HCT116 (cell line): ENCODE measurements at regions not wholly inside any gene's neighbourhood (a gene's known extent, or its start where the extent isn't known, plus 50 kb on each side); places are given as distances from the start of the nearest gene placed in this dataset.

Experiments
- ATAC-seq: fragments of 200-7000 bp; cut with Tn5 transposase; 2 replicates; pipeline ENCODE4 v1.9.1; 2020; ENCODE audit warnings: mild to moderate bottlenecking, moderate library complexity
- BruUV-seq: library from RNA; stranded (reverse); fragments of 400-500 nt; replicated peaks from 2 replicates; lab custom pipeline; 2021; lab: Mats Ljungman, UMichigan
- CTCF ChIA-PET: fragments of 300-600 bp; sonication (Branson Sonifier 250); formaldehyde crosslinking; loops from one replicate; lab custom pipeline; 2021; ENCODE audit warnings: antibody characterized with exemption; lab: Charles Lee
- POLR2A ChIA-PET: fragments of 300-600, 350-600 bp; sonication (Branson Sonifier 250); formaldehyde crosslinking; loops from one replicate; lab custom pipeline; 2021; ENCODE audit warnings: antibody characterized with exemption; lab: Charles Lee
- RAD21 ChIA-PET, 2 experiments: fragments of 300-600 bp; sonication (Branson Sonifier 250); formaldehyde crosslinking; loops; one replicate each; lab custom pipeline; 2023; ENCODE audit warnings: low total read pairs in 2 of 2; ENCODE audit not compliant: uncharacterized antibody in 2 of 2, unreplicated experiment in 2 of 2, low non-redundant PET in 1 of 2; lab: Charles Lee
- DNase-seq: peaks from one replicate; pipeline ENCODE4 v3.0.0-alpha.2; 2010; ENCODE audit warnings: low read depth, low spot score
- H2AFZ ChIP-seq: fragments of 200-600 bp; shearing (Covaris generic), sonication (generic); 2 replicates; pipeline ENCODE4 v1.6.1; 2017; ENCODE audit warnings: low read depth, mixed run types, mixed read lengths, antibody characterized with exemption, low read length; ENCODE audit not compliant: poor library complexity, severe bottlenecking
- H3K27ac ChIP-seq: 2 replicates; pipeline ENCODE4 v1.5.1; 2012; ENCODE audit warnings: low read depth, low read length
- H3K27me3 ChIP-seq: fragments of 200-600 bp; sonication (generic); 2 replicates; pipeline ENCODE4 v1.6.1; 2016; ENCODE audit warnings: mixed run types, low read length, mixed read lengths; ENCODE audit not compliant: insufficient read depth
- H3K36me3 ChIP-seq, 2 experiments: fragments of 200-500 bp in 1 of 2; fragments of 200-600 bp in 1 of 2; sonication (Bioruptor generic) in 1 of 2; sonication (generic) in 1 of 2; 2 replicates each; pipeline versions ENCODE4 v1.5.1 to v1.6.1; 2014 to 2016; ENCODE audit warnings: low read length in 2 of 2, inconsistent platforms in 1 of 2, mixed read lengths in 1 of 2, mixed run types in 1 of 2; ENCODE audit not compliant: insufficient read depth in 2 of 2, control insufficient read depth in 1 of 2
- H3K4me1 ChIP-seq, 2 experiments: fragments of 200-600 bp in 1 of 2; sonication (generic) in 1 of 2; 2 replicates each; pipeline versions ENCODE4 v1.5.1 to v1.6.1; 2012 to 2017; ENCODE audit warnings: low read length in 2 of 2, inconsistent platforms in 1 of 2, mild to moderate bottlenecking in 1 of 2, mixed read lengths in 1 of 2, mixed run types in 1 of 2, moderate library complexity in 1 of 2; ENCODE audit not compliant: insufficient read depth in 2 of 2, control insufficient read depth in 1 of 2
- H3K4me2 ChIP-seq: fragments of 200-600 bp; sonication (generic); 2 replicates; pipeline ENCODE4 v1.6.1; 2017; ENCODE audit warnings: mixed run types, low read length, mixed read lengths
- H3K4me3 ChIP-seq, 2 experiments: fragments of 200-600 bp in 1 of 2; sonication (generic) in 1 of 2; replicated peaks in 1 of 2; 2 replicates each; pipeline ENCODE4 v1.5.1; 2011 to 2016; ENCODE audit warnings: low read length in 2 of 2, control low read depth in 1 of 2, low read depth in 1 of 2, mild to moderate bottlenecking in 1 of 2, mixed read lengths in 1 of 2, mixed run types in 1 of 2
- H3K79me2 ChIP-seq: fragments of 200-600 bp; sonication (generic); 2 replicates; pipeline ENCODE4 v1.6.1; 2017; ENCODE audit warnings: mild to moderate bottlenecking, mixed run types, low read length, moderate library complexity, mixed read lengths; ENCODE audit not compliant: insufficient read depth
- H3K9ac ChIP-seq: fragments of 200-600 bp; sonication (generic); 2 replicates; pipeline ENCODE4 v1.6.1; 2016; ENCODE audit warnings: low read length, mixed read lengths
- H3K9me2 ChIP-seq: fragments of 200-600 bp; sonication (generic), shearing (Covaris generic); 2 replicates; pipeline ENCODE4 v1.6.1; 2017; ENCODE audit warnings: mixed run types, mild to moderate bottlenecking, moderate library complexity; ENCODE audit not compliant: insufficient read depth
- H3K9me3 ChIP-seq, 2 experiments: fragments of 200-500 bp in 1 of 2; fragments of 200-600 bp in 1 of 2; sonication (Bioruptor generic) in 1 of 2; sonication (generic) in 1 of 2; 2 replicates each; pipeline ENCODE4 v1.6.1; 2014 to 2017; ENCODE audit warnings: low read length in 2 of 2, mixed read lengths in 2 of 2, inconsistent platforms in 1 of 2, low read depth in 1 of 2, mild to moderate bottlenecking in 1 of 2, mixed run types in 1 of 2, moderate library complexity in 1 of 2; ENCODE audit not compliant: control insufficient read depth in 1 of 2, insufficient read depth in 1 of 2
- H4K20me1 ChIP-seq: fragments of 200-600 bp; sonication (generic), shearing (Covaris generic); 2 replicates; pipeline ENCODE4 v1.6.1; 2017; ENCODE audit warnings: mixed run types, mild to moderate bottlenecking, moderate library complexity; ENCODE audit not compliant: insufficient read depth
- ATF3 ChIP-seq: IDR thresholded peaks from 2 replicates; pipeline ENCODE4 v1.6.1; 2012
- CBX3 ChIP-seq: IDR thresholded peaks from 2 replicates; pipeline ENCODE4 v1.6.1; 2012; ENCODE audit warnings: low read depth
- CEBPB ChIP-seq: IDR thresholded peaks from 2 replicates; pipeline ENCODE4 v1.6.1; 2012; ENCODE audit warnings: low read depth
- CTCF ChIP-seq, 3 experiments: fragments of 200-600 bp in 1 of 3; sonication (generic) in 1 of 3; IDR thresholded peaks in 2 of 3; conservative IDR thresholded peaks in 1 of 3; 2 replicates each; pipeline ENCODE4 v1.5.1; 2012 to 2017; ENCODE audit warnings: low read depth in 2 of 3, low read length in 2 of 3, antibody characterized with exemption in 1 of 3, borderline replicate concordance in 1 of 3, control low read depth in 1 of 3, mild to moderate bottlenecking in 1 of 3, mixed read lengths in 1 of 3, mixed run types in 1 of 3, moderate library complexity in 1 of 3; ENCODE audit not compliant: insufficient read depth in 1 of 3
- EGR1 ChIP-seq: IDR thresholded peaks from 2 replicates; pipeline ENCODE4 v1.6.1; 2012; ENCODE audit warnings: low read depth
- ELF1 ChIP-seq: IDR thresholded peaks from 2 replicates; pipeline ENCODE4 v1.6.1; 2012; ENCODE audit warnings: low read depth, borderline replicate concordance
- EZH2 ChIP-seq: fragments of 200-600 bp; sonication (generic); IDR thresholded peaks from 2 replicates; pipeline ENCODE4 v1.6.1; 2017; ENCODE audit warnings: antibody characterized with exemption, mixed run types
- EZH2phosphoT487 ChIP-seq: fragments of 200-600 bp; IDR thresholded peaks from 2 replicates; pipeline ENCODE4 v1.6.1; 2018; ENCODE audit warnings: antibody characterized with exemption, borderline replicate concordance
- FOSL1 ChIP-seq: IDR thresholded peaks from 2 replicates; pipeline ENCODE4 v1.6.1; 2012; ENCODE audit warnings: low read depth
- MAX ChIP-seq: IDR thresholded peaks from 2 replicates; pipeline ENCODE4 v1.6.1; 2012
- POLR2A ChIP-seq: IDR thresholded peaks from 2 replicates; pipeline ENCODE4 v1.7.0; 2011; ENCODE audit warnings: borderline replicate concordance; ENCODE audit not compliant: insufficient read depth, insufficient read length; ENCODE audit errors: extremely low read depth
- SP1 ChIP-seq: IDR thresholded peaks from 2 replicates; pipeline ENCODE4 v1.6.1; 2012; ENCODE audit warnings: low read depth
- TCF7L2 ChIP-seq: IDR thresholded peaks from 2 replicates; pipeline ENCODE4 v1.7.0; 2011; ENCODE audit warnings: borderline replicate concordance, inconsistent platforms; ENCODE audit not compliant: insufficient read depth, insufficient read length; ENCODE audit errors: extremely low read depth
- ZBTB33 ChIP-seq: IDR thresholded peaks from 2 replicates; pipeline ENCODE4 v1.6.1; 2011; ENCODE audit warnings: mild to moderate bottlenecking, low read length, moderate library complexity; ENCODE audit not compliant: insufficient replicate concordance; ENCODE audit errors: extremely low read depth
- ZFX ChIP-seq: fragments of 450-650 bp; IDR thresholded peaks from 2 replicates; pipeline ENCODE4 v1.6.1; 2017
- ZNF274 ChIP-seq: fragments of 200-500 bp; sonication (Bioruptor generic); IDR thresholded peaks from 2 replicates; pipeline ENCODE4 v1.6.1; 2014; ENCODE audit warnings: mild to moderate bottlenecking, low read depth, low read length, inconsistent platforms
- intact Hi-C: fragments of 100-400 bp; cut with micrococcal nuclease; formaldehyde crosslinking; loops from 2 replicates; pipeline ENCODE4 v1.10.0; 2022

- no peaks in the 10 kb centered on the region for H3K79me2 ChIP-seq
- peaks cover 0 to 5% of the 10 kb centered on the region in 2 experiments; a peak in 2 of 4 replicates for H3K4me1 ChIP-seq
- H3K36me3 ChIP-seq: no peaks in the 10 kb centered on the region
- H3K4me2 ChIP-seq: no peak overlapping the region
- RAD21 ChIA-PET: no interaction called here
- H3K27ac ChIP-seq: no peak overlapping the region
- no TSS peak for BruUV-seq
- DNase-seq: no peak
- intact Hi-C loops: loop anchor here (10.0 kb wide), 1 partner anchor 863 kb away; no protein-coding TSS in a partner anchor
- H2AFZ ChIP-seq: no peak overlapping the region
- no peaks in the 10 kb centered on the region for H3K27me3 ChIP-seq
- no peak overlapping the region for H3K4me3 ChIP-seq
- H4K20me1 ChIP-seq: no peaks in the 10 kb centered on the region
- ATAC-seq: no peak
- H3K9me2 ChIP-seq: no peaks in the 10 kb centered on the region
- no peaks in the 10 kb centered on the region for H3K9me3 ChIP-seq
- POLR2A ChIA-PET: no interaction called here
- no peak overlapping the region for H3K9ac ChIP-seq
- CTCF ChIA-PET: no interaction called here
- no peak for TF ChIP-seq ZBTB33
- TF ChIP-seq EZH2phosphoT487: no peak
- TF ChIP-seq ATF3: no peak
- no peak for TF ChIP-seq ZNF274
- TF ChIP-seq SP1: no peak
- TF ChIP-seq POLR2A: no peak
- TF ChIP-seq ELF1: no peak
- TF ChIP-seq CTCF (IDR thresholded peaks at IDR 0.05 in 2 of 3, conservative IDR thresholded peaks at IDR 0.05 in 1 of 3; ENCODE audit: borderline replicate concordance in 1 of 3, insufficient read depth in 1 of 3, low read depth in 2 of 3, low read length in 2 of 3): no peak
- TF ChIP-seq EZH2: no peak
- no peak for TF ChIP-seq EGR1
- no peak for TF ChIP-seq FOSL1
- TF ChIP-seq CBX3: no peak
- no peak for TF ChIP-seq TCF7L2
- no peak for TF ChIP-seq MAX
- TF ChIP-seq ZFX: no peak
- TF ChIP-seq CEBPB: no peak
These were observed 353.2 kb downstream of the CRPPA start for GRCh38 chr7:16068183-16068582.
